Stomach (tissue), 8 donors: ENCODE measurements at regions not wholly inside any gene's neighbourhood (a gene's known extent, or its start where the extent isn't known, plus 50 kb on each side); places are given as distances from the start of the nearest gene placed in this dataset.

Source experiments
- DNase-seq, 2 donors: peaks; one replicate each; pipeline versions ENCODE4 v3.0.0 to v3.0.0-alpha.2; 2013 to 2019
- H3K27ac ChIP-seq, 5 donors: fragments of 200-600 bp in 4 of 5; sonication (generic) in 4 of 5; one replicate each; pipeline ENCODE4 v1.5.1; 2013 to 2019; ENCODE audit warnings: mild to moderate bottlenecking in 1 of 5, moderate library complexity in 1 of 5
- H3K27me3 ChIP-seq, 3 donors: fragments of 200-600 bp; sonication (generic); one replicate each; pipeline ENCODE4 v1.5.1; 2017 to 2019; ENCODE audit warnings: mixed run types in 1 of 3
- H3K36me3 ChIP-seq, 4 donors: fragments of 200-600 bp; sonication (generic); 1 replicate in 3 of 4; 2 replicates in 1 of 4; pipeline ENCODE4 v1.5.1; 2016 to 2019
- H3K4me1 ChIP-seq, 4 donors: fragments of 200-600 bp; sonication (generic); one replicate each; pipeline ENCODE4 v1.5.1; 2016 to 2019
- H3K4me3 ChIP-seq, 4 donors: fragments of 200-600 bp; sonication (generic) in 3 of 4; one replicate each; pipeline ENCODE4 v1.5.1; 2016 to 2019; ENCODE audit warnings: mild to moderate bottlenecking in 1 of 4
- H3K9me3 ChIP-seq, 4 donors: fragments of 200-600 bp; sonication (generic); one replicate each; pipeline ENCODE4 v1.5.1; 2016 to 2019
- EP300 ChIP-seq: sonication (generic); formaldehyde crosslinking; IDR thresholded peaks from one replicate; pipeline ENCODE4 v1.6.1; 2017; ENCODE audit warnings: antibody characterized with exemption
- POLR2A ChIP-seq, 4 donors: fragments of 450-650 bp; IDR thresholded peaks; one replicate each; pipeline ENCODE4 v1.6.1; 2016; ENCODE audit warnings: antibody characterized with exemption in 4 of 4, control low read depth in 2 of 4, mild to moderate bottlenecking in 1 of 4, moderate library complexity in 1 of 4
- POLR2AphosphoS5 ChIP-seq, 3 donors: sonication (generic); formaldehyde crosslinking; IDR thresholded peaks; one replicate each; pipeline ENCODE4 v1.6.1; 2016; ENCODE audit warnings: antibody characterized with exemption in 3 of 3
- WGBS, 5 donors: extraction: QIAGEN DNeasy Blood & Tissue Kit in 3 of 5; methylation state at CpG; one replicate each; pipeline versions ENCODE4 v1.1.5 to v1.1.7; 2013 to 2018; 5-methylcytosine and 5-hydroxymethylcytosine counted together
- intact Hi-C: fragments of 100-400 bp; cut with DNase I; formaldehyde crosslinking; loops from one replicate; pipeline ENCODE4 v1.15.1; 2023; ENCODE audit warnings: low total_unique reads
- TF ChIP-seq, protein P1 (sequence below), 7 experiments: fragments of 450-650 bp in 4 of 7; fragments of 200-600 bp in 3 of 7; sonication (generic) in 3 of 7; IDR thresholded peaks; one replicate each; pipeline ENCODE4 v1.5.1; 2016 to 2019; ENCODE audit warnings: antibody characterized with exemption in 7 of 7, control low read depth in 2 of 7, mild to moderate bottlenecking in 1 of 7
- donor health status: healthy with polysubstance abuse.
- donor health status: Bipolar disorder and iron deficiency.
- donor health status: healthy.

DNA sequence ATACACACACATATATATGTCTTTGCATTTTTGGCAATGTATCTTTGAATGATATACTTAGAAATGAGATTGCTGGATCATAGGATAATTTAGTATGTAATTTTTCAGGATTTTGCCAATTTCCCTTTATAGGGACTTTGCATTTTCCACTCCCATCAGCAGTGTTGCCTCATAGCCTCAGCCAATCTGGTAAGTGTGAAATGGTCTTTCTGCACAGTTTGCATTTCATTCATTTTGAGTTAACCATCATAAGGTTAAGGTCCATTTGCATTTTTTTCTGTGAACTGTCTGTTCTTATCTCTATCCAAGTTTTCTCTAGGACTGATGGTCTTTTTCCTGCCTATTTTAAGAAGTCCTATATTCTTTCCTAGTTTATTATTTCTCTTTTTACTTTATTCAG is 474.8 kb downstream of the ZNF674 start:
- Histone ChIP-seq H3K9me3 (peaks cover 0 to 18% (median 5%) of the 10 kb centered on the region in 4 donors), H3K27ac (no peak overlapping the region), H3K4me3 (no peak overlapping the region), H3K36me3 (no peaks in the 10 kb centered on the region), H3K4me1 (no peaks in the 10 kb centered on the region), H3K27me3 (no peaks in the 10 kb centered on the region)
- TF ChIP-seq POLR2AphosphoS5 (IDR thresholded peaks at IDR 0.05): no peak
- TF ChIP-seq EP300: no peak
- DNase-seq: no peak
- intact Hi-C loops: no loop called here

DNA sequence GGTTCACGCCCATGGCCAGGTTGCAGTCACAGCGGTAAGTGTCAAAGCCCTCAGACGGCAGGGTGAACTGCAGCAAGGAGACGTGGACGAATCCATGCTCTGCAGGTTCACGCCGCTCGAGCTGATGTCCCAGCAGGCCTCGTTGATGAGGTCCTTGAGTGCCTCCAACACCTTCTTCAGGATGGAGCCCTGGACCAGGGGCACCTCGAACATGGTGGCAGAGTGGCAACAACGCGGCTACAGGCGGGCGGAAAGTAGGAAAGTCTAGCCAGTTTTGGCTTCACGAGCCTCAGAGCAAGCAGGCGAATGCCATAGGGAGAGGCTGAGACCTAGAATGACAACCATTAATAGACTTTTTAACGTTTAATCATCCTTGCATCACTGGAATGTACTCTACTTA is 485.9 kb downstream of the ZNF674 start:
- no peak overlapping the region for H3K27ac ChIP-seq
- H3K4me1 ChIP-seq: no peaks in the 10 kb centered on the region
- no peaks in the 10 kb centered on the region for H3K27me3 ChIP-seq
- WGBS, 5 donors: 76 to 96% (median 88%) methylated on average over 16 to 17 of the region's 17 CpGs
- H3K4me3 ChIP-seq: no peak overlapping the region
- DNase-seq: no peak
- H3K9me3 ChIP-seq: peaks cover 0 to 18% (median 7%) of the 10 kb centered on the region in 4 donors
- intact Hi-C loops: no loop called here
- no peaks in the 10 kb centered on the region for H3K36me3 ChIP-seq
- TF ChIP-seq, protein P1, sequence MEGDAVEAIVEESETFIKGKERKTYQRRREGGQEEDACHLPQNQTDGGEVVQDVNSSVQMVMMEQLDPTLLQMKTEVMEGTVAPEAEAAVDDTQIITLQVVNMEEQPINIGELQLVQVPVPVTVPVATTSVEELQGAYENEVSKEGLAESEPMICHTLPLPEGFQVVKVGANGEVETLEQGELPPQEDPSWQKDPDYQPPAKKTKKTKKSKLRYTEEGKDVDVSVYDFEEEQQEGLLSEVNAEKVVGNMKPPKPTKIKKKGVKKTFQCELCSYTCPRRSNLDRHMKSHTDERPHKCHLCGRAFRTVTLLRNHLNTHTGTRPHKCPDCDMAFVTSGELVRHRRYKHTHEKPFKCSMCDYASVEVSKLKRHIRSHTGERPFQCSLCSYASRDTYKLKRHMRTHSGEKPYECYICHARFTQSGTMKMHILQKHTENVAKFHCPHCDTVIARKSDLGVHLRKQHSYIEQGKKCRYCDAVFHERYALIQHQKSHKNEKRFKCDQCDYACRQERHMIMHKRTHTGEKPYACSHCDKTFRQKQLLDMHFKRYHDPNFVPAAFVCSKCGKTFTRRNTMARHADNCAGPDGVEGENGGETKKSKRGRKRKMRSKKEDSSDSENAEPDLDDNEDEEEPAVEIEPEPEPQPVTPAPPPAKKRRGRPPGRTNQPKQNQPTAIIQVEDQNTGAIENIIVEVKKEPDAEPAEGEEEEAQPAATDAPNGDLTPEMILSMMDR (IDR thresholded peaks at IDR 0.05): no peak
- TF ChIP-seq POLR2A (IDR thresholded peaks at IDR 0.05) (no peak), EP300 (no peak)

DNA sequence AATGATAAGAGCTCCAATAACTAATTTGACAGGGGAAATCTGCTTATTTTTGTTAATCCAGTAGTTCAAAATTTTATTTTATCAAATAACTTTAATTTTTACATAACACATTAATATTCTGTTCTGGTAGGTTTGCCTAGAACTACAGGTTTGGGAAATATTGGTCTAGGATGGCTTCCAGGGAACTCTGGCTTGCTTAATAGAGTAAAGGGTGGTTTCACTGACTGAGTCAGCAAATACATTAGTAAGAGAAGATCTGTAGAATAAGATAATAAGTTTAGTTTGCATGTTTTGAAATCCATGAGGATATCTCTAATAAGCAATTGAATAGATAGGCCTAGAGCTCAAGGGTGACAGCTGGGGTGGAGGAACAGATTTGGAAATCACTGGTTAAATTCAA is 500.7 kb downstream of the ZNF674 start:
- TF ChIP-seq POLR2A (IDR thresholded peaks at IDR 0.05) (no peak), POLR2AphosphoS5 (IDR thresholded peaks at IDR 0.05) (no peak), EP300 (no peak)
- TF ChIP-seq, protein P1 (IDR thresholded peaks at IDR 0.05): no peak
- Histone ChIP-seq H3K27me3 (no peaks in the 10 kb centered on the region), H3K9me3 (peaks cover 0 to 17% (median 10%) of the 10 kb centered on the region in 4 donors), H3K4me3 (no peak overlapping the region), H3K4me1 (no peaks in the 10 kb centered on the region), H3K36me3 (no peaks in the 10 kb centered on the region), H3K27ac (no peak overlapping the region)
- intact Hi-C loops: no loop called here
- no peak for DNase-seq

DNA sequence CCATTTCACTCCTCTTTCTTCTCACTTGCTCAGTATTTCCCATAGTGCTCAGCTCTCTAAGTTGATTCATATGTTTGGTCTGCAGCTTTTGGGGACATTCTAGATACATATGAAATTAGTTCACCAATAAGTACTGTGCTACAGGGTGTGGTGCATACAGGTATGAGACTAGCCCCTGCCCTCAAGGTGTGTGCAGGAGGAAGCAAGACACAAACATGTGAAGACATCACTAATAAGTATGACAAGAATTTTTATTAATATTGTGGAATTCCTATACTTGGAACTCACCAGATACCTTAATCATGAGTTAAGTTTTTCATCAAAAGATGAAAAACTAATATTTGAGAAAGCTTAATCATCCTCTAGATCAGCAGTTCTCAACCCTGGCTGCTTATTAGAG is 505.2 kb downstream of the ZNF674 start:
- H3K27me3 ChIP-seq: no peaks in the 10 kb centered on the region
- TF ChIP-seq, protein P1 (IDR thresholded peaks at IDR 0.05): no peak
- TF ChIP-seq POLR2A (IDR thresholded peaks at IDR 0.05) (no peak), EP300 (no peak), POLR2AphosphoS5 (IDR thresholded peaks at IDR 0.05) (no peak)
- H3K27ac ChIP-seq: no peak overlapping the region
- H3K4me3 ChIP-seq: no peak overlapping the region
- intact Hi-C loops: no loop called here
- H3K4me1 ChIP-seq: no peaks in the 10 kb centered on the region
- DNase-seq: no peak
- H3K36me3 ChIP-seq: no peaks in the 10 kb centered on the region
- H3K9me3 ChIP-seq: peaks cover 0 to 17% (median 10%) of the 10 kb centered on the region in 4 donors

DNA sequence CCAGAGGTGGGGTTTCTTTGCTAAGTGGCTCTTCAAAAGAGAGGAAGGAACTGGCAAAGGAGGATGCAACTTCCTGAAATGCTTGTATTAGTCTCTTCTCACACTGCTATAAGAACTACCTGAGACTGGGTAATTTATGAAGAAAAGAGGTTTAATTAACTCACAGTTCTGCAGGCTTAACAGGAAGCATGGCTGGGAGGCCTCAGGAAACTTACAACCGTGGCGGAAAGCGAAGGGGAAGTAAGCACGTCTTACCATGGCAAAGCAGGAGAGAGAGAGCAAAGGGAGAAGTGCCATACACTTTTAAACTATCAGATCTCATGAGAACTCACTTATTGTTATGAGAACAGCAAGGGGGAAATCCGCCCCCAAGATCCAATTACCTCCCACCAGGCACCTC is 505.7 kb downstream of the ZNF674 start:
- no peaks in the 10 kb centered on the region for H3K4me1 ChIP-seq
- 64 to 83% (median 74%) methylated on average over 5 of the region's 5 CpGs for WGBS, 5 donors
- no peaks in the 10 kb centered on the region for H3K27me3 ChIP-seq
- intact Hi-C loops: no loop called here
- peaks cover 0 to 17% (median 10%) of the 10 kb centered on the region in 4 donors for H3K9me3 ChIP-seq
- no peak for DNase-seq
- TF ChIP-seq POLR2AphosphoS5 (IDR thresholded peaks at IDR 0.05): no peak
- no peak for TF ChIP-seq EP300
- TF ChIP-seq POLR2A (IDR thresholded peaks at IDR 0.05): no peak
- TF ChIP-seq, protein P1 (IDR thresholded peaks at IDR 0.05): no peak
- H3K4me3 ChIP-seq: no peak overlapping the region
- H3K27ac ChIP-seq: no peak overlapping the region
- no peaks in the 10 kb centered on the region for H3K36me3 ChIP-seq
